OCI-LY3 (cell line): ENCODE measurements at regions not wholly inside any gene's neighbourhood (a gene's known extent, or its start where the extent isn't known, plus 50 kb on each side); places are given as distances from the start of the nearest gene placed in this dataset.

ENCODE experiments used
- EZH2phosphoT487 ChIP-seq: fragments of 200-600 bp; shearing (Covaris generic); IDR thresholded peaks from 2 replicates; pipeline ENCODE4 v1.6.1; 2018; ENCODE audit warnings: antibody characterized with exemption, mixed run types, low read depth
- TF ChIP-seq, protein P1 (sequence below): fragments of 200-600, 300-600 bp; sonication (generic); IDR thresholded peaks from 2 replicates; pipeline ENCODE4 v1.5.1; 2014; ENCODE audit warnings: antibody characterized with exemption, low read length, low read depth

DNA sequence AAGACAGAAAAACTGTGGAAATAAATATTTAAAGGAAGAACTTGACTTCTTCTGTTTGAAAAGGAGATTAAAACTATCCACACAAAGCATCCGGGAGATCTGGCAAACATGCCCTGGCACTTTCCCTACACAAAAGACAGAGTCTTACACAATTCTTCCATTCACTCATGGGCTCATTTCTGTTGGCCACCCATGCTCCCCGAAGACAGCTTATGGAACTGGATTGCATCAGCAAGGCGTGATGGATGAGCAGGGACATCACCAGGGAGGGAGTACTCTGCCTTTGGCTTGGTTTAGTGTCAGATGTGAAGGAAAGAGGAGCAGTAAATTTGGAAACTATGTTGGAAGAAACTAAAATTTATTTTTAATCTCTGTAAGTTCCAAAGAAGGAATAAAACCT lies 379.3 kb downstream of the CD109 start:
- TF ChIP-seq, protein P1, sequence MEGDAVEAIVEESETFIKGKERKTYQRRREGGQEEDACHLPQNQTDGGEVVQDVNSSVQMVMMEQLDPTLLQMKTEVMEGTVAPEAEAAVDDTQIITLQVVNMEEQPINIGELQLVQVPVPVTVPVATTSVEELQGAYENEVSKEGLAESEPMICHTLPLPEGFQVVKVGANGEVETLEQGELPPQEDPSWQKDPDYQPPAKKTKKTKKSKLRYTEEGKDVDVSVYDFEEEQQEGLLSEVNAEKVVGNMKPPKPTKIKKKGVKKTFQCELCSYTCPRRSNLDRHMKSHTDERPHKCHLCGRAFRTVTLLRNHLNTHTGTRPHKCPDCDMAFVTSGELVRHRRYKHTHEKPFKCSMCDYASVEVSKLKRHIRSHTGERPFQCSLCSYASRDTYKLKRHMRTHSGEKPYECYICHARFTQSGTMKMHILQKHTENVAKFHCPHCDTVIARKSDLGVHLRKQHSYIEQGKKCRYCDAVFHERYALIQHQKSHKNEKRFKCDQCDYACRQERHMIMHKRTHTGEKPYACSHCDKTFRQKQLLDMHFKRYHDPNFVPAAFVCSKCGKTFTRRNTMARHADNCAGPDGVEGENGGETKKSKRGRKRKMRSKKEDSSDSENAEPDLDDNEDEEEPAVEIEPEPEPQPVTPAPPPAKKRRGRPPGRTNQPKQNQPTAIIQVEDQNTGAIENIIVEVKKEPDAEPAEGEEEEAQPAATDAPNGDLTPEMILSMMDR, result no peak
- no peak for TF ChIP-seq EZH2phosphoT487
